NB4 (cell line): ENCODE measurements at regions not wholly inside any gene's neighbourhood (a gene's known extent, or its start where the extent isn't known, plus 50 kb on each side); places are given as distances from the start of the nearest gene placed in this dataset.

ENCODE experiments used
- DNase-seq: peaks from one replicate; pipeline ENCODE4 v3.0.0; 2010; ENCODE audit warnings: low read depth
- H3K4me3 ChIP-seq: one replicate; pipeline ENCODE4 v1.5.1; 2011; ENCODE audit warnings: mild to moderate bottlenecking, low read depth, low read length, moderate library complexity
- CTCF ChIP-seq: IDR thresholded peaks from one replicate; pipeline ENCODE4 v1.5.1; 2012; ENCODE audit warnings: low read depth, low read length
- MYC ChIP-seq: IDR thresholded peaks from 2 replicates; pipeline ENCODE4 v1.6.1; 2011; ENCODE audit warnings: low read depth, low read length
- POLR2A ChIP-seq: IDR thresholded peaks from 2 replicates; pipeline ENCODE4 v1.6.1; 2011; ENCODE audit warnings: mild to moderate bottlenecking; ENCODE audit not compliant: insufficient read length; ENCODE audit errors: extremely low read depth
- TF ChIP-seq, protein P1 (sequence below): IDR thresholded peaks from 2 replicates; pipeline ENCODE4 v1.6.1; 2011; ENCODE audit warnings: low read depth, low read length

GRCh38 chr19:30273184-30273583 is 99.0 kb upstream of the ZNF536 start:
- H3K4me3 ChIP-seq, result no peak overlapping the region
- no peak for DNase-seq
- no peak for TF ChIP-seq CTCF
- no peak for TF ChIP-seq MYC
- TF ChIP-seq, protein P1, sequence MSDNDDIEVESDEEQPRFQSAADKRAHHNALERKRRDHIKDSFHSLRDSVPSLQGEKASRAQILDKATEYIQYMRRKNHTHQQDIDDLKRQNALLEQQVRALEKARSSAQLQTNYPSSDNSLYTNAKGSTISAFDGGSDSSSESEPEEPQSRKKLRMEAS, result no peak
- no peak for TF ChIP-seq POLR2A

DNA sequence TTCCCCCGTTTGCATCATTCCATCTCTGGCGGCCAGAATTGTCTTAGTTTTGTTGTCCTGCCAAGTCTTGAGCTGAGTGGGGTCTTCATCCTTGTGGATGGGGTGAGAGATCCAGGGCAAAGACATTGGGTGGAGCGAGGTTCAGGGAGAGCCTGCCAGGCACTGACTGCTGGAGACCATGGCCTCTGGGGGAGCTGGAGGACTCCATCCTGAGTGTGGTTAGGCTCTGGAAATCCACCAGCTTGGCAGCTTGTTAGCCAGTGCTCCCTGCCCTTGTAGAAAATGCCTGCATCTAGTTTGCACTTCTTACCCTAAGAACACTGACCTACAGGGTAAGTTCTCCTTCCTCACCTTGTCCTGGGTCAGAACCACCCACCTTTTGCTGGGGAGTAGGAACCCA is 97.2 kb upstream of the ZNF536 start:
- TF ChIP-seq, protein P1, result no peak
- TF ChIP-seq CTCF (no peak), POLR2A (no peak), MYC (no peak)
- H3K4me3 ChIP-seq, result no peak overlapping the region
- DNase-seq, result no peak

GRCh38 chr19:30276011-30276882 is 95.9 kb upstream of the ZNF536 start:
- DNase-seq, result no peak
- no peak for TF ChIP-seq POLR2A
- TF ChIP-seq, protein P1, result no peak
- no peak for TF ChIP-seq MYC
- TF ChIP-seq CTCF, result no peak

DNA sequence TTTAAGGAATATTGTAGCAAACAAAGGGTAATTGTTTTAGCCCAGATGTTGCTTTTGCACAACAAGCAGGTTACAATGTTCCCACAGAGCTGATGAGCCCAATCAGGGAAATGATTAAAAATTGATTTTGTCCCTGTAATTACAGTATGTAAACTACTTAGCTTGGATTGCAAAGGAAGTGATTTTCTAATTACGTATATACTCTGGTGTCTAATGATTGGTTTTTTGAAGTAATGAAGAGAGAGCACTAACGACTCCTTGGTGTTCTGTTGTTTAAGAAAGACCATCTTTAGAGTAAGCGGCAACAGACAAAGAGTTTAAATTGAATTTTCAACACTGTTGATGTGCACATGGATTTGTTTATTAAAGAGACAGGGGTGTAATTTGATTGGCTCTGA is 95.3 kb upstream of the ZNF536 start:
- TF ChIP-seq CTCF (no peak), MYC (no peak), POLR2A (no peak)
- TF ChIP-seq, protein P1, result no peak
- H3K4me3 ChIP-seq, result no peak overlapping the region
- no peak for DNase-seq

More at GRCh38 chr19:30276011-30276882, 95.9 kb upstream of the ZNF536 start:
- no peak overlapping the region for H3K4me3 ChIP-seq

- TF ChIP-seq, protein P1, result no peak
- TF ChIP-seq POLR2A (no peak), MYC (no peak), CTCF (no peak)
- DNase-seq, result no peak
- H3K4me3 ChIP-seq, result no peak overlapping the region
Measured at GRCh38 chr19:30277941-30278881, 94.0 kb upstream of the ZNF536 start.
